Ovary (tissue), 7 donors: ENCODE measurements at regions not wholly inside any gene's neighbourhood (a gene's known extent, or its start where the extent isn't known, plus 50 kb on each side); places are given as distances from the start of the nearest gene placed in this dataset.

Experiments used
- DNase-seq, 5 donors: peaks; one replicate each; pipeline ENCODE4 v3.0.0-alpha.2; 2019 to 2020
- H3K27ac ChIP-seq, 2 donors: fragments of 200-600 bp; one replicate each; pipeline versions ENCODE4 v1.5.1 to v1.8.0; 2019 to 2022
- H3K27me3 ChIP-seq: fragments of 200-600 bp; one replicate; pipeline ENCODE4 v1.8.0; 2022
- H3K36me3 ChIP-seq: fragments of 200-600 bp; sonication (generic); one replicate; pipeline ENCODE4 v1.5.1; 2019
- H3K4me1 ChIP-seq: one replicate; pipeline ENCODE4 v1.8.1; 2013; ENCODE audit warnings: mild to moderate bottlenecking, moderate library complexity; ENCODE audit not compliant: insufficient read depth
- H3K4me3 ChIP-seq: fragments of 200-600 bp; sonication (generic); one replicate; pipeline ENCODE4 v1.5.1; 2017
- H3K9me3 ChIP-seq, 2 donors: fragments of 200-600 bp in 1 of 2; sonication (generic) in 1 of 2; one replicate each; pipeline versions ENCODE4 v1.5.1 to v1.8.1; 2013 to 2019; ENCODE audit warnings: mild to moderate bottlenecking in 1 of 2, moderate library complexity in 1 of 2
- CTCF ChIP-seq, 3 donors: fragments of 450-650 bp in 2 of 3; fragments of 200-600 bp in 1 of 3; IDR thresholded peaks; one replicate each; pipeline versions ENCODE4 v1.5.1 to v1.8.0; 2016 to 2022; ENCODE audit warnings: antibody characterized with exemption in 3 of 3, mild to moderate bottlenecking in 1 of 3
- EP300 ChIP-seq: sonication (generic); formaldehyde crosslinking; IDR thresholded peaks from one replicate; pipeline ENCODE4 v1.6.1; 2017; ENCODE audit warnings: antibody characterized with exemption
- POLR2A ChIP-seq: fragments of 450-650 bp; IDR thresholded peaks from one replicate; pipeline ENCODE4 v1.6.1; 2017; ENCODE audit warnings: antibody characterized with exemption, mild to moderate bottlenecking, moderate library complexity
- WGBS, 3 donors: extraction: QIAGEN DNeasy Blood & Tissue Kit in 1 of 3; methylation state at CpG; one replicate each; pipeline versions ENCODE4 v1.1.5 to v1.1.7; 2013 to 2017; 5-methylcytosine and 5-hydroxymethylcytosine counted together
- intact Hi-C, 4 donors: fragments of 100-400 bp; cut with DNase I; formaldehyde crosslinking; loops; one replicate each; pipeline versions ENCODE4 v1.11.0 to v1.15.1; 2022 to 2023
- donor health status: DM: no; HTN: no; CAD: no; lungs with moderate emphysema.
- donor health status: DM: no; HTN: no; CAD: no.
- donor health status: Bipolar disorder and iron deficiency.
- donor health status: DM: no; HTN: no; CAD: no.
- donor health status: DM: yes; HTN: yes; CAD: no.

GRCh38 chr3:181974198-181974597 lies 262.5 kb downstream of the SOX2 start:
- no peak for DNase-seq
- Histone ChIP-seq H3K27me3 (no peaks in the 10 kb centered on the region), H3K9me3 (no peaks in the 10 kb centered on the region), H3K27ac (no peak overlapping the region), H3K36me3 (no peaks in the 10 kb centered on the region), H3K4me1 (no peaks in the 10 kb centered on the region), H3K4me3 (no peak overlapping the region)
- 91 to 96% (median 94%) methylated on average over 2 of the region's 2 CpGs for WGBS, 3 donors
- intact Hi-C loops = no loop called here
- TF ChIP-seq CTCF (IDR thresholded peaks at IDR 0.05) = no peak
- TF ChIP-seq EP300 = no peak
- TF ChIP-seq POLR2A = no peak

GRCh38 chr3:181976526-181976925 lies 264.8 kb downstream of the SOX2 start:
- no peak for TF ChIP-seq POLR2A
- no peak for TF ChIP-seq EP300
- no peak for TF ChIP-seq CTCF (IDR thresholded peaks at IDR 0.05)
- no peaks in the 10 kb centered on the region for H3K9me3 ChIP-seq
- H3K4me1 ChIP-seq = no peaks in the 10 kb centered on the region
- WGBS, 3 donors = 42 to 57% (median 51%) methylated on average over 1 of the region's 1 CpG
- DNase-seq = no peak
- no peaks in the 10 kb centered on the region for H3K36me3 ChIP-seq
- H3K4me3 ChIP-seq = no peak overlapping the region
- no peaks in the 10 kb centered on the region for H3K27me3 ChIP-seq
- H3K27ac ChIP-seq = no peak overlapping the region
- intact Hi-C loops = no loop called here

- no peaks in the 10 kb centered on the region for H3K9me3 ChIP-seq
- H3K4me1 ChIP-seq = no peaks in the 10 kb centered on the region
- DNase-seq = no peak
- H3K27me3 ChIP-seq = no peaks in the 10 kb centered on the region
- 44 to 54% (median 48%) methylated on average over 2 of the region's 2 CpGs for WGBS, 3 donors
- H3K36me3 ChIP-seq = no peaks in the 10 kb centered on the region
- no peak overlapping the region for H3K27ac ChIP-seq
- intact Hi-C loops = no loop called here
- TF ChIP-seq POLR2A (no peak), CTCF (IDR thresholded peaks at IDR 0.05) (no peak), EP300 (no peak)
- H3K4me3 ChIP-seq = no peak overlapping the region
Observed at GRCh38 chr3:181985386-181985785, 273.7 kb downstream of the SOX2 start.

GRCh38 chr3:181987736-181988135 lies 276.0 kb downstream of the SOX2 start:
- 69 to 80% (median 70%) methylated on average over 4 of the region's 4 CpGs for WGBS, 3 donors
- Histone ChIP-seq H3K9me3 (no peaks in the 10 kb centered on the region), H3K27me3 (no peaks in the 10 kb centered on the region), H3K27ac (no peak overlapping the region), H3K4me1 (no peaks in the 10 kb centered on the region), H3K4me3 (no peak overlapping the region), H3K36me3 (no peaks in the 10 kb centered on the region)
- intact Hi-C loops = no loop called here
- no peak for DNase-seq
- TF ChIP-seq CTCF (IDR thresholded peaks at IDR 0.05) = no peak
- no peak for TF ChIP-seq POLR2A

GRCh38 chr3:181998828-181999227 lies 287.1 kb downstream of the SOX2 start:
- intact Hi-C loops = no loop called here
- DNase-seq = no peak
- Histone ChIP-seq H3K4me3 (no peak overlapping the region), H3K27ac (no peak overlapping the region), H3K4me1 (no peaks in the 10 kb centered on the region), H3K9me3 (no peaks in the 10 kb centered on the region), H3K36me3 (no peaks in the 10 kb centered on the region), H3K27me3 (no peaks in the 10 kb centered on the region)
- no peak for TF ChIP-seq POLR2A
- no peak for TF ChIP-seq CTCF (IDR thresholded peaks at IDR 0.05)
- 76 to 81% (median 77%) methylated on average over 4 of the region's 4 CpGs for WGBS, 3 donors
